ENCODE measurements at regions not wholly inside any gene's neighbourhood (a gene's known extent, or its start where the extent isn't known, plus 50 kb on each side); places are given as distances from the start of the nearest gene placed in this dataset.

GRCh38 chr9:104258296-104259011 is 164.3 kb downstream of the SMC2 start:
- Histone ChIP-seq H3K4me1 (ENCODE audit: insufficient read depth, low read length, severe bottlenecking) (no peaks in the 10 kb centered on the region), H2AFZ (ENCODE audit: low read length) (no peak overlapping the region), H3F3A (ENCODE audit: insufficient read depth, low read length) (no peaks in the 10 kb centered on the region), H3K27ac (ENCODE audit: low read depth, low read length, poor library complexity, severe bottlenecking) (no peak overlapping the region), H3K36me3 (ENCODE audit: insufficient read depth, low read length) (no peaks in the 10 kb centered on the region), H3K27me3 (ENCODE audit: insufficient read depth, low read length) (no peaks in the 10 kb centered on the region), H3K4me3 (ENCODE audit: low read depth, low read length, poor library complexity, severe bottlenecking) (no peak overlapping the region), H3K9me3 (ENCODE audit: low read length) (no peaks in the 10 kb centered on the region), H3K9me2 (ENCODE audit: low read depth, low read length) (no peaks in the 10 kb centered on the region), H3K4me2 (ENCODE audit: low read length) (no peak overlapping the region), H3K9ac (ENCODE audit: low read length) (no peak overlapping the region), H3K79me2 (ENCODE audit: insufficient read depth, low read length) (no peaks in the 10 kb centered on the region), H4K20me1 (ENCODE audit: insufficient read depth, low read length) (no peaks in the 10 kb centered on the region)
- TF ChIP-seq CTCF (IDR thresholded peaks at IDR 0.05; ENCODE audit: low read length) (no peak), EZH2 (IDR thresholded peaks at IDR 0.05; ENCODE audit: borderline replicate concordance, low read length) (no peak)

GRCh38 chr9:104260004-104260403 is 165.9 kb downstream of the SMC2 start:
- no peak for TF ChIP-seq EZH2 (IDR thresholded peaks at IDR 0.05; ENCODE audit: borderline replicate concordance, low read length)
- no peak for TF ChIP-seq CTCF (IDR thresholded peaks at IDR 0.05; ENCODE audit: low read length)
- no peak overlapping the region for H3K4me2 ChIP-seq (ENCODE audit: low read length)
- no peak overlapping the region for H2AFZ ChIP-seq (ENCODE audit: low read length)
- H3K9ac ChIP-seq (ENCODE audit: low read length) = no peak overlapping the region
- H3F3A ChIP-seq (ENCODE audit: insufficient read depth, low read length) = no peaks in the 10 kb centered on the region
- H3K9me3 ChIP-seq (ENCODE audit: low read length) = no peaks in the 10 kb centered on the region
- no peaks in the 10 kb centered on the region for H3K27me3 ChIP-seq (ENCODE audit: insufficient read depth, low read length)
- no peak overlapping the region for H3K27ac ChIP-seq (ENCODE audit: low read depth, low read length, poor library complexity, severe bottlenecking)
- H3K79me2 ChIP-seq (ENCODE audit: insufficient read depth, low read length) = no peaks in the 10 kb centered on the region
- H3K4me3 ChIP-seq (ENCODE audit: low read depth, low read length, poor library complexity, severe bottlenecking) = no peak overlapping the region
- H4K20me1 ChIP-seq (ENCODE audit: insufficient read depth, low read length) = no peaks in the 10 kb centered on the region
- H3K9me2 ChIP-seq (ENCODE audit: low read depth, low read length) = no peaks in the 10 kb centered on the region
- no peaks in the 10 kb centered on the region for H3K36me3 ChIP-seq (ENCODE audit: insufficient read depth, low read length)
- no peaks in the 10 kb centered on the region for H3K4me1 ChIP-seq (ENCODE audit: insufficient read depth, low read length, severe bottlenecking)

- no peak overlapping the region for H3K9ac ChIP-seq (ENCODE audit: low read length)
- no peak overlapping the region for H3K4me3 ChIP-seq (ENCODE audit: low read depth, low read length, poor library complexity, severe bottlenecking)
- H3K36me3 ChIP-seq (ENCODE audit: insufficient read depth, low read length) = no peaks in the 10 kb centered on the region
- H3K4me1 ChIP-seq (ENCODE audit: insufficient read depth, low read length, severe bottlenecking) = no peaks in the 10 kb centered on the region
- no peak overlapping the region for H3K4me2 ChIP-seq (ENCODE audit: low read length)
- H3K79me2 ChIP-seq (ENCODE audit: insufficient read depth, low read length) = no peaks in the 10 kb centered on the region
- H3K27me3 ChIP-seq (ENCODE audit: insufficient read depth, low read length) = no peaks in the 10 kb centered on the region
- no peak overlapping the region for H3K27ac ChIP-seq (ENCODE audit: low read depth, low read length, poor library complexity, severe bottlenecking)
- H4K20me1 ChIP-seq (ENCODE audit: insufficient read depth, low read length) = no peaks in the 10 kb centered on the region
- no peaks in the 10 kb centered on the region for H3K9me2 ChIP-seq (ENCODE audit: low read depth, low read length)
- no peak for TF ChIP-seq CTCF (IDR thresholded peaks at IDR 0.05; ENCODE audit: low read length)
- no peak for TF ChIP-seq EZH2 (IDR thresholded peaks at IDR 0.05; ENCODE audit: borderline replicate concordance, low read length)
- H2AFZ ChIP-seq (ENCODE audit: low read length) = no peak overlapping the region
- no peaks in the 10 kb centered on the region for H3K9me3 ChIP-seq (ENCODE audit: low read length)
- no peaks in the 10 kb centered on the region for H3F3A ChIP-seq (ENCODE audit: insufficient read depth, low read length)
Measured at GRCh38 chr9:104263942-104264341, 169.8 kb downstream of the SMC2 start.
